Stomach (tissue), 4 donors: ENCODE measurements at regions not wholly inside any gene's neighbourhood (a gene's known extent, or its start where the extent isn't known, plus 50 kb on each side); places are given as distances from the start of the nearest gene placed in this dataset.

Source experiments
- CTCF ChIP-seq, 7 experiments: fragments of 450-650 bp in 4 of 7; fragments of 200-600 bp in 3 of 7; sonication (generic) in 3 of 7; IDR thresholded peaks; one replicate each; pipeline ENCODE4 v1.5.1; 2016 to 2019; ENCODE audit warnings: antibody characterized with exemption in 7 of 7, control low read depth in 2 of 7, mild to moderate bottlenecking in 1 of 7
- EP300 ChIP-seq: sonication (generic); formaldehyde crosslinking; IDR thresholded peaks from one replicate; pipeline ENCODE4 v1.6.1; 2017; ENCODE audit warnings: antibody characterized with exemption
- POLR2A ChIP-seq, 4 donors: fragments of 450-650 bp; IDR thresholded peaks; one replicate each; pipeline ENCODE4 v1.6.1; 2016; ENCODE audit warnings: antibody characterized with exemption in 4 of 4, control low read depth in 2 of 4, mild to moderate bottlenecking in 1 of 4, moderate library complexity in 1 of 4

DNA sequence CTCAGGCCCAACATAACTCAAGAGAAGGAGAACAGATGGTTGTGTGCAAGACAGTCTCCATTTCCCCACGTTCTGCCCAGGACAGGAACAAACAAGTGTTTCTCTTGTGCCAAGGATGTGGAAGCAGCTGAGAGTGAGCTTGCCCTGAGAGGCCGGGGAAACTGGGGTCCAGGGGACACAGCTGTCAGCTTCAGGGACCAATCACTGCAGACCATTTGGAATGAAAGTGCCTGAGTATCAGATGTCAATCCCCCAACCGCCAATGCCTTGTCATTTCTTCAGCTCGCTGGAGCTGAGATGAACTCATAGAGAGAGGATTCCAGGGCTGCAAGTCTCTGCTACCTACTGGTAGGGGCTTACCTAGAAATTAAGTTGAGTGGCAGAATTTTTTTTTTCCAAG, 71.9 kb upstream of the METAP2 start:
- TF ChIP-seq CTCF (IDR thresholded peaks at IDR 0.05) = no peak
- TF ChIP-seq EP300 = no peak
- no peak for TF ChIP-seq POLR2A (IDR thresholded peaks at IDR 0.05)
